ENCODE measurements at regions not wholly inside any gene's neighbourhood (a gene's known extent, or its start where the extent isn't known, plus 50 kb on each side); places are given as distances from the start of the nearest gene placed in this dataset.

- no peak for TF ChIP-seq POLR2A (IDR thresholded peaks at IDR 0.05; ENCODE audit: low read depth, low read length)
- TF ChIP-seq EZH2 (IDR thresholded peaks at IDR 0.05; ENCODE audit: borderline replicate concordance, low read depth, low read length, severe bottlenecking), result no peak
- no peak for TF ChIP-seq MAX (IDR thresholded peaks at IDR 0.05; ENCODE audit: insufficient read depth, insufficient read length)
- TF ChIP-seq CTCF (IDR thresholded peaks at IDR 0.05; ENCODE audit: extremely low read depth in 1 of 2, insufficient read depth in 1 of 2, low read depth in 1 of 2, low read length in 2 of 2), result no peak
- TF ChIP-seq JUN (IDR thresholded peaks at IDR 0.05; ENCODE audit: borderline replicate concordance, insufficient read depth, insufficient read length, low read depth), result no peak
- TF ChIP-seq POLR2AphosphoS5 (IDR thresholded peaks at IDR 0.05; ENCODE audit: insufficient read depth, low read depth, low read length), result no peak
Measured at GRCh38 chr20:12061466-12061865, 143.8 kb downstream of the BTBD3 start.
